Kidney epithelial cell (primary cell): ENCODE measurements at regions not wholly inside any gene's neighbourhood (a gene's known extent, or its start where the extent isn't known, plus 50 kb on each side); places are given as distances from the start of the nearest gene placed in this dataset.
"Not testable (repeated sequence)": the region's sequence is repeated elsewhere in the genome, so short reads cannot be mapped to it uniquely, and the experiment has no call there.

Experiments
- DNase-seq: peaks from one replicate; pipeline ENCODE4 v3.0.0-alpha.2; 2010; ENCODE audit warnings: low read depth
- H3K27me3 ChIP-seq: 2 replicates; pipeline ENCODE4 v1.6.0; 2011; ENCODE audit warnings: low read length; ENCODE audit not compliant: control insufficient read depth, insufficient read depth
- H3K36me3 ChIP-seq: 2 replicates; pipeline ENCODE4 v1.5.1; 2011; ENCODE audit warnings: low read length; ENCODE audit not compliant: control insufficient read depth, insufficient read depth
- H3K4me3 ChIP-seq: 2 replicates; pipeline ENCODE4 v1.5.1; 2011; ENCODE audit warnings: low read depth, mild to moderate bottlenecking, control low read depth, low read length
- CTCF ChIP-seq: IDR thresholded peaks from 2 replicates; pipeline ENCODE4 v1.5.1; 2011; ENCODE audit warnings: mild to moderate bottlenecking, moderate library complexity, low read length, control low read depth, inconsistent platforms; ENCODE audit not compliant: insufficient read depth, poor library complexity, severe bottlenecking

- Histone ChIP-seq H3K27me3 (no peaks in the 10 kb centered on the region), H3K36me3 (no peaks in the 10 kb centered on the region), H3K4me3 (no peak overlapping the region)
- DNase-seq: no peak
- TF ChIP-seq CTCF: no peak
These were observed 538.8 kb downstream of the SOCS6 start for GRCh38 chr18:70827632-70828031.

- no peak for DNase-seq
- Histone ChIP-seq H3K4me3 (no peak overlapping the region), H3K27me3 (no peaks in the 10 kb centered on the region), H3K36me3 (no peaks in the 10 kb centered on the region)
- no peak for TF ChIP-seq CTCF
These were observed 537.7 kb downstream of the SOCS6 start for GRCh38 chr18:70826571-70826970.

- no peaks in the 10 kb centered on the region for H3K27me3 ChIP-seq
- no peaks in the 10 kb centered on the region for H3K36me3 ChIP-seq
- H3K4me3 ChIP-seq: no peak overlapping the region
- no peak for TF ChIP-seq CTCF
- DNase-seq: no peak
These were observed 533.8 kb downstream of the SOCS6 start for GRCh38 chr18:70822691-70823090.

- H3K27me3 ChIP-seq: no peaks in the 10 kb centered on the region
- no peak overlapping the region for H3K4me3 ChIP-seq
- no peak for TF ChIP-seq CTCF
- no peaks in the 10 kb centered on the region for H3K36me3 ChIP-seq
- DNase-seq: no peak
These were observed 533.3 kb downstream of the SOCS6 start for GRCh38 chr18:70822117-70822516.

DNA sequence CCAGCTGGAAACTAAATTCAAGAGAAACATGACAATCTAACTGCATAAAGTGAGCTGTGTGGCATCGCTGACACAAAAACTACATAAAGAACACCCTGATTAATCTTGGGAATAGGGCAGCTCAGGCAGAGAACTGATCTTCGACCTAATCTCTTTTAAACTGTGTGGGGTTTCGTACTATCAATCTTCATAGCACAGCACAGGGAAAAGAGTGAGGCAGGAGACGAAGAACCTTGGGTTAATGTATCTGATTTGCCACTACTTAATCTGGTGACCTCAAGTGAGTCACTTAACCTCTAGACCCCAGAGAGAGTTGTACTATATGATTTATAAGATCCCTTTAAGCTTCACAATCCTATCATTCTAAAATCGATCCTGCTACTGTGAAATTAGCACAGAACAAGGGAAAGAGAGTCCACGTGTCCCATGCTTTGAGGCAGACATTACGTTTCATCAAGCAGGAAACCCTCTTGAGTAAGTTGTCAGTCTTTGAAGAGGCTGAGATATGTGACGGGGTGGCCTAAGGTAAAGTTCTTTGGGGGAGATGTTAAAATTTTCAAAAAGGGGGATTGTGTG is 519.7 kb downstream of the SOCS6 start:
- Histone ChIP-seq H3K4me3 (no peak overlapping the region), H3K27me3 (no peaks in the 10 kb centered on the region), H3K36me3 (no peaks in the 10 kb centered on the region)
- DNase-seq: no peak
- no peak for TF ChIP-seq CTCF

DNA sequence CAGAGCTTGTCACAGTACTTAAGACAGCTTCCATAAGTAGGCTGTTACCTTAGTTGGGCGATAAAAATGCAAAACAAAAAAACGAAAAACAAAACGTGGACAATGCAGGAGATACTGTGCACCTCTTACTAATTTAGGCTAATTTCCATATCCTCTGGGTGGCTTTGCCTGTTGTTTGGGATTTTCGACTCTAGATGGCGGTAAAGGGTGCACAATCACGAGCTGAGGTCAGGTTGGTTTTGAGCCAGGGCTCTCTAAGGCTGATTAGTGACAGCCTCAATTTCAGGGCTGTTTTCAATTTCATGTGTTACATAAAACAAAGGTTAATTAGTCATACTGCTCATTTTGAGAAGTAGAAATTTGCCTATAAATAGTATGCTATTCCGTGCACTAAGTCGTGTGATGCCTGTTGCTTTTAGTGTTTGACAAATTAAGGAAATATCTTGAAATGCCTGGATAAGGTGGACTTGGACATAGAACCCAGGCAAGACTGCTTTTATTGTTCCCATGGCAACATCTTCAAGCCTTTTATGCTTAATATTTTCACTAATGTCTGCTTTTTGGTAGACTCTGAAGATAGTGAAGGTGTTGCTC is 493.1 kb downstream of the SOCS6 start:
- Histone ChIP-seq H3K27me3 (no peaks in the 10 kb centered on the region), H3K4me3 (no peak overlapping the region), H3K36me3 (no peaks in the 10 kb centered on the region)
- peak; percentile 72 for TF ChIP-seq CTCF
- no peak for DNase-seq

GRCh38 chr18:70766254-70766653 is 477.4 kb downstream of the SOCS6 start:
- not testable (repeated sequence) for H3K36me3 ChIP-seq, H3K4me3 ChIP-seq, H3K27me3 ChIP-seq, DNase-seq
